ENCODE measurements at regions not wholly inside any gene's neighbourhood (a gene's known extent, or its start where the extent isn't known, plus 50 kb on each side); places are given as distances from the start of the nearest gene placed in this dataset.
A peak's percentile ranks its signal among the peaks of the same experiment; 100 is the strongest.

DNA sequence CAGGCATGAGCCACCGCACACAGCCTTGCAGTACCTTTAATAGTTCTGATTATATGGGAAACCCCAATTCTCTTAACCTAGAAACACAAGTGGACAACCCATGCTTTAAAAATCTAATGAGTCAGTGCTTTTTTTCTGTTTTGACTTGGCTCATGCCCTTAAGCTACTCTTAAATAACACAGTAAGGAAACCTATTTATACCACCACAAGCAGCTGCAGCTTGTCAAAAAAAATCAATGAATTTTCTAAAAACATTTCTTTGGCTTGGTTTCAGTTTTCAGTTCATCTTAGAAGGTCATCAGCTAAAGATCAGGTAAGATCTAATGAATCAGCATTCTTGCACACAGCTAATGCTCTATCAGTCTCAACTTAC, 124.1 kb upstream of the DST start:
- H3K27me3 Mint-ChIP-seq (ENCODE audit: insufficient read depth, unreplicated experiment): no peaks in the 10 kb centered on the region
- H3K36me3 Mint-ChIP-seq (ENCODE audit: insufficient read depth, unreplicated experiment): no peaks in the 10 kb centered on the region
- no peak overlapping the region for H3K4me3 Mint-ChIP-seq (ENCODE audit: unreplicated experiment)
- no peak for DNase-seq (ENCODE audit: unreplicated experiment)
- BruUV-seq (replicated peaks): no TSS peak
- H3K27ac Mint-ChIP-seq (ENCODE audit: low read depth, unreplicated experiment): peak overlapping the region; percentile 54
- peaks cover 23% of the 10 kb centered on the region for H3K4me1 Mint-ChIP-seq (ENCODE audit: insufficient read depth, unreplicated experiment)
- no peaks in the 10 kb centered on the region for H3K9me3 Mint-ChIP-seq (ENCODE audit: unreplicated experiment)
- ChIA-PET POLR2A (interaction anchor here (0.9 to 2.4 kb wide), 16 partner anchors 9 to 151 kb away, joined by 3 to 9 read pairs (median 6); no protein-coding TSS in a partner anchor), CTCF (interaction anchor here (0.7 to 14.3 kb wide), 7 partner anchors 9 to 98 kb away, joined by 3 to 404 read pairs (median 4); no protein-coding TSS in a partner anchor)
- intact Hi-C loops (cut with micrococcal nuclease): loop anchor here (5.0 kb wide), 1 partner anchor 76 kb away; no protein-coding TSS in a partner anchor
- TF ChIP-seq, protein P1, sequence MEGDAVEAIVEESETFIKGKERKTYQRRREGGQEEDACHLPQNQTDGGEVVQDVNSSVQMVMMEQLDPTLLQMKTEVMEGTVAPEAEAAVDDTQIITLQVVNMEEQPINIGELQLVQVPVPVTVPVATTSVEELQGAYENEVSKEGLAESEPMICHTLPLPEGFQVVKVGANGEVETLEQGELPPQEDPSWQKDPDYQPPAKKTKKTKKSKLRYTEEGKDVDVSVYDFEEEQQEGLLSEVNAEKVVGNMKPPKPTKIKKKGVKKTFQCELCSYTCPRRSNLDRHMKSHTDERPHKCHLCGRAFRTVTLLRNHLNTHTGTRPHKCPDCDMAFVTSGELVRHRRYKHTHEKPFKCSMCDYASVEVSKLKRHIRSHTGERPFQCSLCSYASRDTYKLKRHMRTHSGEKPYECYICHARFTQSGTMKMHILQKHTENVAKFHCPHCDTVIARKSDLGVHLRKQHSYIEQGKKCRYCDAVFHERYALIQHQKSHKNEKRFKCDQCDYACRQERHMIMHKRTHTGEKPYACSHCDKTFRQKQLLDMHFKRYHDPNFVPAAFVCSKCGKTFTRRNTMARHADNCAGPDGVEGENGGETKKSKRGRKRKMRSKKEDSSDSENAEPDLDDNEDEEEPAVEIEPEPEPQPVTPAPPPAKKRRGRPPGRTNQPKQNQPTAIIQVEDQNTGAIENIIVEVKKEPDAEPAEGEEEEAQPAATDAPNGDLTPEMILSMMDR (IDR thresholded peaks at IDR 0.05; ENCODE audit: unreplicated experiment): no peak

DNA sequence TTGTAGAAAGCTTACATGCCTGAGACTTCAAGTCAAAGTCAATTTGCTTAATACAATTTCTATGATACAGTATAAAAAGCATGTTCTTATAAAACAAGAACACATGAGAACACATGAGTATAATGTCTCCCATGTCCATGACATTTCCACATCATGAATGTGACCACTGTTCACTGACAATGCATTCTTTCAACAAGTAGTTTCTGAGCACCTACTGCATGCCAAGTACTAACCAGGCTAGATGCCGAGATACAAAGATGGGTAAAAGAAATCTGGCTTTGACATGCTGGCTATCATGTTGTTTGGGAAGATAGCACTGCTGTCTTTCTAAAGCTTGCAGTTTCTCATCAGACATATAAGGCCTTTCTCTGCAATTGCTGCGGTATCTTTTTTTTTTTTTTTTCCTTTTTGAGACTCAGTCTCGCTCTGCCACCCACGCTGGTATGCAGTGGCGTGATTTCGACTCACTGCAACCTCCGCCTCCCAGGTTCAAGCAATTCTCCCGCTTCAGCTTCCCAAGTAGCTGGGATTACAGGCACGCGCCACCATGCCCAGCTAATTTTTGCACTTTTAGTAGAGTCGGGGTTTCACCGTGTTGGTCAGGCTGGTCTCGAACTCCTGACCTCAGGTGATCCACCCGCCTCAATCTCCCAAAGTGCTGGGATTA, 123.6 kb upstream of the DST start:
- intact Hi-C loops (cut with micrococcal nuclease): loop anchor here (5.0 kb wide), 1 partner anchor 76 kb away; no protein-coding TSS in a partner anchor
- POLR2A ChIA-PET: interaction anchor here (0.9 to 2.4 kb wide), 15 partner anchors 9 to 151 kb away, joined by 3 to 9 read pairs (median 6); no protein-coding TSS in a partner anchor
- no peak for DNase-seq (ENCODE audit: unreplicated experiment)
- Mint-ChIP-seq H3K4me3 (ENCODE audit: unreplicated experiment) (no peak overlapping the region), H3K9me3 (ENCODE audit: unreplicated experiment) (no peaks in the 10 kb centered on the region), H3K4me1 (ENCODE audit: insufficient read depth, unreplicated experiment) (peaks cover 23% of the 10 kb centered on the region), H3K27me3 (ENCODE audit: insufficient read depth, unreplicated experiment) (no peaks in the 10 kb centered on the region), H3K36me3 (ENCODE audit: insufficient read depth, unreplicated experiment) (no peaks in the 10 kb centered on the region), H3K27ac (ENCODE audit: low read depth, unreplicated experiment) (peak overlapping the region; percentile 54)
- TF ChIP-seq, protein P1 (IDR thresholded peaks at IDR 0.05; ENCODE audit: unreplicated experiment): no peak
- no TSS peak for BruUV-seq (replicated peaks)
- CTCF ChIA-PET: interaction anchor here (0.7 to 14.3 kb wide), 8 partner anchors 9 to 97 kb away, joined by 3 to 404 read pairs (median 6); no protein-coding TSS in a partner anchor

DNA sequence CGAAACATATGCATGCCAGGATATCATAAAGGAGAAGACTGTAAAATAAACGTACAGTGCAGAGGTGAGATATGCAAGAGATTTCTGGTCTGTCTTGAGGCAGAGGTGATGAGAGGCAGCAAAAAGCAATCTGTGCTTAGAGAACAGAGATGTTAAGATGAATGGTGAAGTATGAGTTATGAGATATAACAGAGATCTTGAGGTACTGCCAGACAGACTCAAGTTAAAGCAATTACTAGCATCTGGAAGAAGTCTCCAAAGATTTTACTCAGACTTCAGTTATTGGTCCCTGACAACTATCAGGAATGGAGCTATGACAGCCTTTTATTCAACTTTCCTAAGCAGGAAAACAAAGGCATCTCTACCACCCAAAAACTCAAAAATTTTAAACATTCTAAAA, 122.8 kb upstream of the DST start:
- H3K4me3 Mint-ChIP-seq (ENCODE audit: unreplicated experiment): no peak overlapping the region
- TF ChIP-seq, protein P1 (IDR thresholded peaks at IDR 0.05; ENCODE audit: unreplicated experiment): no peak
- H3K9me3 Mint-ChIP-seq (ENCODE audit: unreplicated experiment): no peaks in the 10 kb centered on the region
- no peak overlapping the region for H3K27ac Mint-ChIP-seq (ENCODE audit: low read depth, unreplicated experiment)
- intact Hi-C loops (cut with micrococcal nuclease): loop anchor here (5.0 kb wide), 1 partner anchor 77 kb away; no protein-coding TSS in a partner anchor
- no peak for DNase-seq (ENCODE audit: unreplicated experiment)
- BruUV-seq (replicated peaks): no TSS peak
- no peaks in the 10 kb centered on the region for H3K27me3 Mint-ChIP-seq (ENCODE audit: insufficient read depth, unreplicated experiment)
- H3K4me1 Mint-ChIP-seq (ENCODE audit: insufficient read depth, unreplicated experiment): peaks cover 23% of the 10 kb centered on the region
- POLR2A ChIA-PET: interaction anchor here (1.1 to 2.4 kb wide), 5 partner anchors 10 to 150 kb away, joined by 3 to 9 read pairs (median 7); no protein-coding TSS in a partner anchor
- CTCF ChIA-PET: interaction anchor here (0.7 to 14.3 kb wide), 5 partner anchors 8 to 84 kb away, joined by 3 to 404 read pairs (median 15); no protein-coding TSS in a partner anchor
- no peaks in the 10 kb centered on the region for H3K36me3 Mint-ChIP-seq (ENCODE audit: insufficient read depth, unreplicated experiment)

DNA sequence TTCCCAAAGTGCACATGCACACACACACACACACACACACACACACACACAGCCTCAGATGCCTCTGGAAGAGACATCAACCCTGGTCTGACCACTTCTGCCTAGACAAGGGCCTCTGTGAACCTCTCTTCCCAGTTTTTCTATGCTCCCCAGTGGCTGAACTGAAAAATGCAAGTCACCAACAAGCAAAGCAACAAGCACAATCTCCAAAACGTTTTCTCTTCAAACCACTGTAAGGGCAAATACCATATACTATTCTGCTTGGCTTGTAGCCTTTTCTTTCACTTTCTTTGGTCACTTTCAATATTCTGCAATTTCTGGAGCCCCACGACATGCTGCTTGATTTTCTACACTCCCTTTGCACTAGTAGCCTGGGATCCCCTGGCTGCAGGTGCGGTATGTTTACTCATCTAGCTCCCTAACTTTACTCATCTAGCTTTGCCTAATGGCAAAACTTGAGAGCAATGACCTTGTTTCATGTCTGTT, 121.4 kb upstream of the DST start:
- Mint-ChIP-seq H3K27me3 (ENCODE audit: insufficient read depth, unreplicated experiment) (no peaks in the 10 kb centered on the region), H3K4me3 (ENCODE audit: unreplicated experiment) (no peak overlapping the region), H3K27ac (ENCODE audit: low read depth, unreplicated experiment) (no peak overlapping the region), H3K9me3 (ENCODE audit: unreplicated experiment) (no peaks in the 10 kb centered on the region), H3K4me1 (ENCODE audit: insufficient read depth, unreplicated experiment) (peaks cover 23% of the 10 kb centered on the region), H3K36me3 (ENCODE audit: insufficient read depth, unreplicated experiment) (no peaks in the 10 kb centered on the region)
- TF ChIP-seq, protein P1 (IDR thresholded peaks at IDR 0.05; ENCODE audit: unreplicated experiment): peak; percentile 49
- BruUV-seq (replicated peaks): no TSS peak
- ChIA-PET POLR2A (interaction anchor here (0.8 to 1.9 kb wide), 3 partner anchors 51 to 121 kb away, joined by 4 to 7 read pairs (median 5); partner anchors contain the start of gene DST), CTCF (interaction anchor here (0.5 to 14.3 kb wide), 13 partner anchors 9 to 134 kb away, joined by 3 to 404 read pairs (median 5); no protein-coding TSS in a partner anchor)
- intact Hi-C loops (cut with micrococcal nuclease): no loop called here
- peak; percentile 59 for DNase-seq (ENCODE audit: unreplicated experiment)

All from MCF 10A (cell line).